22Rv1 (cell line): ENCODE measurements at regions not wholly inside any gene's neighbourhood (a gene's known extent, or its start where the extent isn't known, plus 50 kb on each side); places are given as distances from the start of the nearest gene placed in this dataset.

Source experiments
- H3K27ac ChIP-seq: fragments of 450-650 bp; 2 replicates; pipeline ENCODE4 v1.5.1; 2017
- ZFX ChIP-seq: fragments of 450-650 bp; IDR thresholded peaks from 2 replicates; pipeline ENCODE4 v1.6.1; 2017; ENCODE audit warnings: antibody characterized with exemption, borderline replicate concordance
- TF ChIP-seq, protein P1 (sequence below): fragments of 450-650 bp; IDR thresholded peaks from 2 replicates; pipeline ENCODE4 v1.5.1; 2017; ENCODE audit warnings: mild to moderate bottlenecking

DNA sequence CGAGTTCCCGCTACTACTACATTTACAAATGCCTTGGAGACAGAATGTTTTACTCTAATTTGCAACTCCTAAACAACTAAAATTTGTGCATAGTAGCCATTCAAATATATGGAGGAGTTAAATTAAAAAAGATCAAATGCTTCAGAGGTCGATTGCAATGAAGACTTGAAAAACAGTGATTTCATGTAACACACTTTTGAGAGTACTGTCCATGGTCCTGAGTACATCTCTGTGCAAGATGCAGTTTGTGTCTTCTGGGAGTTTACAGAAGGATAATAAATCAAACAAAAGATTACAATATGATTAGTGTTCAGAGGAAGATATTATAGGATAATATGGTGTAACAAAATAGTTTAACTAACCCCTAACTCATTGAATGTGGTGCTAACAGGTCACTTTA is 894.7 kb downstream of the TMEM182 start:
- H3K27ac ChIP-seq: no peak overlapping the region
- TF ChIP-seq ZFX: no peak
- TF ChIP-seq, protein P1, sequence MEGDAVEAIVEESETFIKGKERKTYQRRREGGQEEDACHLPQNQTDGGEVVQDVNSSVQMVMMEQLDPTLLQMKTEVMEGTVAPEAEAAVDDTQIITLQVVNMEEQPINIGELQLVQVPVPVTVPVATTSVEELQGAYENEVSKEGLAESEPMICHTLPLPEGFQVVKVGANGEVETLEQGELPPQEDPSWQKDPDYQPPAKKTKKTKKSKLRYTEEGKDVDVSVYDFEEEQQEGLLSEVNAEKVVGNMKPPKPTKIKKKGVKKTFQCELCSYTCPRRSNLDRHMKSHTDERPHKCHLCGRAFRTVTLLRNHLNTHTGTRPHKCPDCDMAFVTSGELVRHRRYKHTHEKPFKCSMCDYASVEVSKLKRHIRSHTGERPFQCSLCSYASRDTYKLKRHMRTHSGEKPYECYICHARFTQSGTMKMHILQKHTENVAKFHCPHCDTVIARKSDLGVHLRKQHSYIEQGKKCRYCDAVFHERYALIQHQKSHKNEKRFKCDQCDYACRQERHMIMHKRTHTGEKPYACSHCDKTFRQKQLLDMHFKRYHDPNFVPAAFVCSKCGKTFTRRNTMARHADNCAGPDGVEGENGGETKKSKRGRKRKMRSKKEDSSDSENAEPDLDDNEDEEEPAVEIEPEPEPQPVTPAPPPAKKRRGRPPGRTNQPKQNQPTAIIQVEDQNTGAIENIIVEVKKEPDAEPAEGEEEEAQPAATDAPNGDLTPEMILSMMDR: no peak

DNA sequence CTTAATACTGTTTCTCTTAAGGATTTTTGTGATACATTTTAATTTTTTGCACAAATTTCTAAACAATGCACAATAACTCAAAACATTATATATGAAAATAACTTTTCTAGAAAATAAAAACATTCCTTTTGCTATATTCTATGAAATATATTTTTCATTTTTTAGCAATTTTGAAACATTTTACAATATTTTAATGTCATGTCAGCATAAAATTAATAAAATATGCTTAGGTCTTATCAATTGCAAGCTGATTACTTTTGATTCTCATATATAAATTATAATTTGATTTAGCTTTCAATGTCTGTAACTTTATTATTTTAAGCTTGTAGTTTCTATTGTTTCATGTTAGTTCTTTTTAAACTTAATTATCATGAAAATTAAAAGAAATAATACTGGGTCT is 898.7 kb downstream of the TMEM182 start:
- no peak for TF ChIP-seq ZFX
- TF ChIP-seq, protein P1: no peak
- H3K27ac ChIP-seq: no peak overlapping the region

DNA sequence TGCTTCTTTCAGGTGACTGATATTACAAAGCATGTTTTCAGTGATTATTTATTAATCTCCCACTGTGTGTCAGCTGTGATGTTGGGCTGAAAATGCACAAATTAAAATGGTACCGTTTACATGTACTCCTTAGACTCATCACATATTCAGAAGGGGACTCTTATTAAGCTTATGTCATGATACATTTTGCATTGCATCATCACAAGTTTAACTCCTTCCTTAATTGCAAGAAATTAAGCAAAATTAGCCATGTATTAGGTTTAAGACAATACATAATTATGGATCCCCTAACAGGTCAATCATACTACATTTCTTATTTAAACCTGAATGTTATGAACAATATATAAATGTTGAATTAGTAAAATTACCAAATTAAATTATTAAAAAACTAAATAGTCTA is 899.1 kb downstream of the TMEM182 start:
- TF ChIP-seq, protein P1: no peak
- TF ChIP-seq ZFX: no peak
- no peak overlapping the region for H3K27ac ChIP-seq

DNA sequence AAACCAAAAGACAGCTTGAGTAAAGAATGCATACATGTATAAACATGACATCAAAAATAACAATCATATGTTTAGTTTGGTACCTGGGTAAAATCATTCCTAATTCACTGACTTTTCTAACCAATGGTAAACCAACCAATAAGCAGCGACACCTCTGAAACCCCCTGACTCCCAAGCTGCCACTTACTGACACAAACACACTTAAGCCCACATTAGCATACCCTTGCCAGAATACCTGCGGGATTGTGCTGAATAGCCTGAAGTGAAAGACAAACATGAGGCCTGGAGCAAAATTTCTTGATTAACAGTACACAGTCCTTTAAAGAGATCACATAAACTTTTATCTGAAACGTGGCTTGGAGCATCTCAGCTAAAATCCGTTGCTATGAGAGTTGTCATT is 902.9 kb downstream of the TMEM182 start:
- TF ChIP-seq, protein P1: no peak
- no peak for TF ChIP-seq ZFX
- H3K27ac ChIP-seq: no peak overlapping the region

DNA sequence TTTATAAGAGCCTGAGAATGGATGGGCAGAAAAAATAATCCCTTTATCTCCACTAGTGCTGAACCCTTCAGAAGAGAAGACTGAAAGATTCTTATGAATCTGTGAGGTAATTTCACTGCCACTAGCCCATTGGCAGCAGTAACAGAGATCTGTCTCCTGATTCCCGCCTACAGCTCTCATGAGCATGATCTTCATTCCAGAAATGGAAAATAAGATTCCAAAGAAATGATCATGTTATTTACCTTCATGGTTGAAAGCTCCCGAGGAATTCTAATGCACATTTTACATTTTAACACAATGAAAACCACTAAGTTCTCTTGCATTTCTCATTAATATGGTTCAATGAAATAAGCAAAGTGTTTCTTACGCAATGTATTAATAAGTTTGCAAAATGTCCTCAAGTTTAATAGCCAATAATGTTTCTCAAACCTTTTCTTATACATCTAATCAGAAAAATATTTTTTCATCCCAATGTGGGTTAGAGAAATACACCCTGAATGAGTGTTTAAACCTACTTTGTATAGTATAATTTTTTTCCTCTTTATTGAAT is 905.6 kb downstream of the TMEM182 start:
- no peak overlapping the region for H3K27ac ChIP-seq
- no peak for TF ChIP-seq ZFX
- TF ChIP-seq, protein P1: no peak

DNA sequence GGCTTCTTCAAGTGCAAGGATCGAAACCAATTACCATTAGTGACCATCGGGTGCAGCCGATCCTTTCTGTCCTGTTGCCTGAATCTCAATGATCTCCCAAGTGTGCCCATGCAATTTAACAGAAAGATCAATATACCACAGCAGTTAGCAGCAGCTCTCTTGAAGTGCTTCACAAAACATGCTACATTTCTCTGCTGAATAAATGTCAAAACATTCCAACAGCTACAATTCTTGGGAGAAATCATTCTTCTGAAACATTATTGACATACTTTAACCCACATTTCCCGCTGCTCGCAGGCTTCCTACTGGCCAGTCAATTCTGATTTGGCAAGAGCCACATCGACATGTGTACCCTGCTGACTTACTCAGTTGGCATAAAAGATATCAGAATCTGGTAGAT is 907.7 kb downstream of the TMEM182 start:
- TF ChIP-seq ZFX: no peak
- TF ChIP-seq, protein P1: no peak
- H3K27ac ChIP-seq: no peak overlapping the region
